ENCODE measurements at regions not wholly inside any gene's neighbourhood (a gene's known extent, or its start where the extent isn't known, plus 50 kb on each side); places are given as distances from the start of the nearest gene placed in this dataset.

DNA sequence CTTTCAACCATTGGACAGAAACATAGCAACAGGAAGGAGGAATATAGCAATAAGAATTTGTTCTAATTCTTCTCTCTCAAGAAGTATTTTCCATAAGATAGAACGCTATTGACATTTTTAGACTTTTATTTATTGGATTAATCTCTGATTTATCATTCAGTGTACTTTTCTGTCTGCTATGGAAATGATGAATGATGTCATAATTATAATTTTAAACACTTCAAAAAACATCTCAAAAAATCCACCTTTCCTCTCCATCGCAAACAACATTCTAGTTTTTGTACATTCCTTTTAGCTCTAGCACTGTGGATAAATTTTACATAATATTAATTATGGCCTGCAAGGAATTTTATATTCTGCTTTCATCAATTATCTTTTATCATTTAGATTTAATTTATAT is 643.2 kb downstream of the DHX35 start:
- Histone ChIP-seq H3K4me3 (ENCODE audit: low read depth, low read length) (no peak overlapping the region), H3K27ac (ENCODE audit: low read depth, low read length) (no peak overlapping the region), H3K9me3 (ENCODE audit: control insufficient read depth, insufficient read depth, low read length) (no peaks in the 10 kb centered on the region), H3K27me3 (ENCODE audit: control insufficient read depth, insufficient read depth, low read length) (no peaks in the 10 kb centered on the region)
- POLR2A ChIA-PET, result no interaction called here
- TF ChIP-seq, protein P1, sequence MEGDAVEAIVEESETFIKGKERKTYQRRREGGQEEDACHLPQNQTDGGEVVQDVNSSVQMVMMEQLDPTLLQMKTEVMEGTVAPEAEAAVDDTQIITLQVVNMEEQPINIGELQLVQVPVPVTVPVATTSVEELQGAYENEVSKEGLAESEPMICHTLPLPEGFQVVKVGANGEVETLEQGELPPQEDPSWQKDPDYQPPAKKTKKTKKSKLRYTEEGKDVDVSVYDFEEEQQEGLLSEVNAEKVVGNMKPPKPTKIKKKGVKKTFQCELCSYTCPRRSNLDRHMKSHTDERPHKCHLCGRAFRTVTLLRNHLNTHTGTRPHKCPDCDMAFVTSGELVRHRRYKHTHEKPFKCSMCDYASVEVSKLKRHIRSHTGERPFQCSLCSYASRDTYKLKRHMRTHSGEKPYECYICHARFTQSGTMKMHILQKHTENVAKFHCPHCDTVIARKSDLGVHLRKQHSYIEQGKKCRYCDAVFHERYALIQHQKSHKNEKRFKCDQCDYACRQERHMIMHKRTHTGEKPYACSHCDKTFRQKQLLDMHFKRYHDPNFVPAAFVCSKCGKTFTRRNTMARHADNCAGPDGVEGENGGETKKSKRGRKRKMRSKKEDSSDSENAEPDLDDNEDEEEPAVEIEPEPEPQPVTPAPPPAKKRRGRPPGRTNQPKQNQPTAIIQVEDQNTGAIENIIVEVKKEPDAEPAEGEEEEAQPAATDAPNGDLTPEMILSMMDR (IDR thresholded peaks at IDR 0.05; ENCODE audit: low read depth, low read length), result no peak
- no peak for DNase-seq (ENCODE audit: low read depth, low spot score)
- CTCF ChIA-PET, result no interaction called here

DNA sequence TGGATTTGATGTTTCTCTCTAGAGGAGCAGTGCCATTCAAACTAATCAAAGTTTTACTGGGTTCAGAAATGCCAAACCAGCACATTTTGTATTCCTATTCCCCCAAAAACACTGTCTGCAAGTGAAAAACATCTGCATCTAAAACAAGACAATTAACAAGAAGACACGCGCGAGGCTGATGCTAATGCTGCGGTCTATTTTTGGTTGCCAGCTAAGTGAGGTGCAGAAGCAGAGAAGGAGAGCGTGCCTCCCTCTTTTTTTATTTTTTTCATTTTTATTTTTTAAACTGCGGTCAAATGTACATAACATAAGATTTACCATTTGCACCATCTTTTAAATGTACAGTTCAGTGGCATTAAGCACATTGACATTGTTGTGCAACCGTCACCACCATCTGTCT is 641.1 kb downstream of the DHX35 start:
- CTCF ChIA-PET, result no interaction called here
- TF ChIP-seq, protein P1 (IDR thresholded peaks at IDR 0.05; ENCODE audit: low read depth, low read length), result no peak
- no peak for DNase-seq (ENCODE audit: low read depth, low spot score)
- Histone ChIP-seq H3K27ac (ENCODE audit: low read depth, low read length) (no peak overlapping the region), H3K27me3 (ENCODE audit: control insufficient read depth, insufficient read depth, low read length) (no peaks in the 10 kb centered on the region), H3K4me3 (ENCODE audit: low read depth, low read length) (no peak overlapping the region), H3K9me3 (ENCODE audit: control insufficient read depth, insufficient read depth, low read length) (no peaks in the 10 kb centered on the region)
- POLR2A ChIA-PET, result no interaction called here

DNA sequence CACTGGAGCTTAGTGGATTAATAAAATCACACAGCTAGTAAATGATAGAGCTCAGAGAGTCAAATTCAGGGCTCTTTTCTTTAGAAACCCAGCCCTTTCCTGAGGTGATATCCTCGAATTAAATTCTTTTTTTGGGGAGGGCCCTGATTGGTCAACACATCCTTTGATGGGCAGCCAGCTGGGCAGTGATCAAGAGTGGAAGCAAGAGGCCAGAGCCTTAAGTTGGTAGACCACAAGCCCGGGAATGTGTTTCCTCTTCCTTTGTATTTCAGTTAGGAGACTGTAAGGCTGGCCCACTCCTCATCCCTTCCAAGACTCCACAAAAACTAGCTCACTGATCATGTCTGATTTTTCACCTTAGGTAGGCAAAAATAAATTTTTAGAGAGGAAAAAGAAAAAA is 640.5 kb downstream of the DHX35 start:
- Histone ChIP-seq H3K27me3 (ENCODE audit: control insufficient read depth, insufficient read depth, low read length) (no peaks in the 10 kb centered on the region), H3K27ac (ENCODE audit: low read depth, low read length) (no peak overlapping the region), H3K9me3 (ENCODE audit: control insufficient read depth, insufficient read depth, low read length) (no peaks in the 10 kb centered on the region), H3K4me3 (ENCODE audit: low read depth, low read length) (no peak overlapping the region)
- TF ChIP-seq, protein P1 (IDR thresholded peaks at IDR 0.05; ENCODE audit: low read depth, low read length), result no peak
- ChIA-PET POLR2A (no interaction called here), CTCF (no interaction called here)
- DNase-seq (ENCODE audit: low read depth, low spot score), result no peak

DNA sequence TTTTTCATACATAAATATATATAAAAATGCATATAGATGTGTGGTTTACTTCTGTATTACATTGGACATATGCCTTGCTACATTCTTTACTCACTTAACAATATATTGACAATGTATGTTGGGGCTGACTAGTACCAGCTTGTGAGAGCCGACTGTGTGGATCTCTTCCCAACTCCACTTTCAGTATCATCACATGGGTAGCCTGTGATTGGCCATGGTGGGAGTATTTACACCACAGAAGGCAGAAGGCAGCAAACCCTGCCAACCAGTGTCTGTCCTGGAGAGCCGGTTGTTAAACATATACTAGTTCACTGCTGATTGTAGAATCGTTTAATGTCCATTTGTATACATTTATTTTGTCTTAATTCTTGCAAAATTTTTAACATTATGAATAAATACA is 638.7 kb downstream of the DHX35 start:
- ChIA-PET CTCF (no interaction called here), POLR2A (no interaction called here)
- Histone ChIP-seq H3K27ac (ENCODE audit: low read depth, low read length) (no peak overlapping the region), H3K9me3 (ENCODE audit: control insufficient read depth, insufficient read depth, low read length) (no peaks in the 10 kb centered on the region), H3K4me3 (ENCODE audit: low read depth, low read length) (no peak overlapping the region), H3K27me3 (ENCODE audit: control insufficient read depth, insufficient read depth, low read length) (no peaks in the 10 kb centered on the region)
- TF ChIP-seq, protein P1 (IDR thresholded peaks at IDR 0.05; ENCODE audit: low read depth, low read length), result no peak
- no peak for DNase-seq (ENCODE audit: low read depth, low spot score)

DNA sequence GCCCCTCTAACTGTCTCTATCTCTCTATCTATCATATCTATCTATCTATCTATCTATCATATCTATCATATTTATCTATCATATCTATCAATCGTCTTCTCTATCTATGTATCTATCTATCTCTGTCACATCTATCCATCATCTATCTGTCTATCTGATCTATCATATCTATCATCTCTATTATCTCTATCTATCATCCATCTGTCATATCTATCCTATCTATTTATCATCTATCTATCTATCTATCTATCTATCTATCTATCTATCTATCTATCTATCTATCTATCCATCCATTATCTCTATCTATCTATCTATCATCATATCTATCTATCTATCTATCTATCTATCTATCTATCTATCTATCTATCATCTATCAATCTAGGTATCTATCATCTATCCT is 638.0 kb downstream of the DHX35 start:
- Histone ChIP-seq H3K4me3 (ENCODE audit: low read depth, low read length) (no peak overlapping the region), H3K27me3 (ENCODE audit: control insufficient read depth, insufficient read depth, low read length) (no peaks in the 10 kb centered on the region), H3K27ac (ENCODE audit: low read depth, low read length) (no peak overlapping the region), H3K9me3 (ENCODE audit: control insufficient read depth, insufficient read depth, low read length) (no peaks in the 10 kb centered on the region)
- POLR2A ChIA-PET, result no interaction called here
- CTCF ChIA-PET, result no interaction called here
- DNase-seq (ENCODE audit: low read depth, low spot score), result no peak
- TF ChIP-seq, protein P1 (IDR thresholded peaks at IDR 0.05; ENCODE audit: low read depth, low read length), result no peak

All from AG04450 (cell line).